ENCODE measurements at regions not wholly inside any gene's neighbourhood (a gene's known extent, or its start where the extent isn't known, plus 50 kb on each side); places are given as distances from the start of the nearest gene placed in this dataset.

DNA sequence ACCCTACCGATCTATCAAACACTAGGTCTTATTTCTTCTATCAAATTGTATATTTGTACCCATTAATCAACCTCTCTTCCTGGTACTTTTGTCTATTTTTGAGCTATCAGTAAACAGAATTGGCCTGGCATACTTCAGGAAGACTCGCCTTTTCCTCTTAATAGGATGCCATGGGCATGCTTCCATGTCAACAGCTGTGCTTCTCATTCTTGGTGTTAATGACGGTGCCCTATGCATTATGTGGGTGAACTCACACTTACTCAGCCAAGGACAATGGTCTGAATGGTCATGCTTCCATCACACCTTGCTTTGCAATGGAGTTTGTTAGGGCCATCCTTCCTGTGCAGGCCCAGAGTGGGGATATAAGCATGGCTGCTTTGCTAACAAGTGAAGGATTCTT is 521.8 kb downstream of the MIAT start:
- Histone ChIP-seq H3K27ac (no peak overlapping the region), H3K9me3 (ENCODE audit: low read depth) (no peaks in the 10 kb centered on the region), H3K4me3 (no peak overlapping the region), H3K27me3 (peaks cover 18% of the 10 kb centered on the region), H3K4me1 (ENCODE audit: low read depth) (no peaks in the 10 kb centered on the region), H3K36me3 (no peaks in the 10 kb centered on the region)
- DNase-seq (ENCODE audit: low read depth in 1 of 2, low spot score in 1 of 2), result no peak
- TF ChIP-seq, protein P1, sequence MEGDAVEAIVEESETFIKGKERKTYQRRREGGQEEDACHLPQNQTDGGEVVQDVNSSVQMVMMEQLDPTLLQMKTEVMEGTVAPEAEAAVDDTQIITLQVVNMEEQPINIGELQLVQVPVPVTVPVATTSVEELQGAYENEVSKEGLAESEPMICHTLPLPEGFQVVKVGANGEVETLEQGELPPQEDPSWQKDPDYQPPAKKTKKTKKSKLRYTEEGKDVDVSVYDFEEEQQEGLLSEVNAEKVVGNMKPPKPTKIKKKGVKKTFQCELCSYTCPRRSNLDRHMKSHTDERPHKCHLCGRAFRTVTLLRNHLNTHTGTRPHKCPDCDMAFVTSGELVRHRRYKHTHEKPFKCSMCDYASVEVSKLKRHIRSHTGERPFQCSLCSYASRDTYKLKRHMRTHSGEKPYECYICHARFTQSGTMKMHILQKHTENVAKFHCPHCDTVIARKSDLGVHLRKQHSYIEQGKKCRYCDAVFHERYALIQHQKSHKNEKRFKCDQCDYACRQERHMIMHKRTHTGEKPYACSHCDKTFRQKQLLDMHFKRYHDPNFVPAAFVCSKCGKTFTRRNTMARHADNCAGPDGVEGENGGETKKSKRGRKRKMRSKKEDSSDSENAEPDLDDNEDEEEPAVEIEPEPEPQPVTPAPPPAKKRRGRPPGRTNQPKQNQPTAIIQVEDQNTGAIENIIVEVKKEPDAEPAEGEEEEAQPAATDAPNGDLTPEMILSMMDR (IDR thresholded peaks at IDR 0.05; ENCODE audit: low read depth, low read length), result no peak

GRCh38 chr22:27181537-27181936 is 524.1 kb downstream of the MIAT start:
- TF ChIP-seq, protein P1 (IDR thresholded peaks at IDR 0.05; ENCODE audit: low read depth, low read length), result no peak
- Histone ChIP-seq H3K27me3 (peaks cover 3% of the 10 kb centered on the region), H3K4me1 (ENCODE audit: low read depth) (no peaks in the 10 kb centered on the region), H3K9me3 (ENCODE audit: low read depth) (no peaks in the 10 kb centered on the region), H3K36me3 (no peaks in the 10 kb centered on the region), H3K4me3 (no peak overlapping the region), H3K27ac (no peak overlapping the region)
- no peak for DNase-seq (ENCODE audit: low read depth in 1 of 2, low spot score in 1 of 2)

DNA sequence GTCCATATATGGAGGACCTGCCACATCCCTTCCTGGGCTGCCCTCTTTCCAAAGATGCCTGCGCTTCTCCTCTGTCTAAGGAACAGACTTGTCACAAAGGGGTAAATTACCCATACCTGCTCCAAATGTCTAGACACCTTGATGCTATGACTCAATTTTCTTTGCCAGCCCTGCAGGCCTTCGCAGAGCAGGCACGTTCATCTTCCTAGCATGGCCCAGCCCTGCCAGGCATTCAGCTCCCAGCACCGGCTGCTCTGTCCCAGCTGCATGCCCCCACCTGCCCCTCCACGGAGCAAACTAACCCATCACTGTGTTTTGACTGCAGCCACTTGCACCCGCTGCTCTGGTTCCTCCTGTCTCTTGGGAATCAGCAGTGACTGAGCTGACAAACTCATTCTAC is 526.1 kb downstream of the MIAT start:
- no peaks in the 10 kb centered on the region for H3K9me3 ChIP-seq (ENCODE audit: low read depth)
- TF ChIP-seq, protein P1 (IDR thresholded peaks at IDR 0.05; ENCODE audit: low read depth, low read length), result no peak
- DNase-seq (ENCODE audit: low read depth in 1 of 2, low spot score in 1 of 2), result no peak
- peaks cover 4% of the 10 kb centered on the region for H3K27me3 ChIP-seq
- H3K4me1 ChIP-seq (ENCODE audit: low read depth), result no peaks in the 10 kb centered on the region
- H3K36me3 ChIP-seq, result no peaks in the 10 kb centered on the region
- no peak overlapping the region for H3K4me3 ChIP-seq
- H3K27ac ChIP-seq, result no peak overlapping the region

DNA sequence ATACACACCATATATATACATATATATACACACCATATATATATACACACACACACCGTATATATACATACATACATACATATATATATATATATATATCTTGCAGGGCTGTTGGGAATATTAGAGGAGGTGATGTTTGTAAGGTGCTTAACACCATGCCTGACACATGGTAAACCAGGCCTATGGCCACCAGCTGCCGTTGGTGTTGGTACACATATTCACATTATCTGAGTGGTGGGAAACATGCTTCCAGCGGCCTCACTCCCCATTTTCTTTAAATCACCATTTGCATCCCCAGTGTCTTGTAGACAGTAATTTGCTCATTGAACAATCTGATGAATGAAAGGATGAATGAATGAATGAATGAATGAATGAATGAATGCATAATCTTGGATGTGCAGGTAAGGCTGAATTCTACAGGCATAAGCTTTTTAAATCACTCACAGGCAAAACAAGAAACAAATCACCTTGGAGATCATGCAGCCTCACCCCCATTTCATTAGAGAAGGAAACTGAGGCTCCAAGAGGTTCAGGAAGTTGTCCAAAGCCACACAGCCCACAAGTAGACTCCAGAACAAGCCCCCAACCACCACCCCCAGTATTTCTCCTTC is 527.8 kb downstream of the MIAT start:
- Histone ChIP-seq H3K4me1 (ENCODE audit: low read depth) (no peaks in the 10 kb centered on the region), H3K4me3 (no peak overlapping the region), H3K9me3 (ENCODE audit: low read depth) (no peaks in the 10 kb centered on the region), H3K36me3 (no peaks in the 10 kb centered on the region), H3K27me3 (peaks cover 4% of the 10 kb centered on the region), H3K27ac (no peak overlapping the region)
- TF ChIP-seq, protein P1 (IDR thresholded peaks at IDR 0.05; ENCODE audit: low read depth, low read length), result no peak
- DNase-seq (ENCODE audit: low read depth in 1 of 2, low spot score in 1 of 2), result no peak

DNA sequence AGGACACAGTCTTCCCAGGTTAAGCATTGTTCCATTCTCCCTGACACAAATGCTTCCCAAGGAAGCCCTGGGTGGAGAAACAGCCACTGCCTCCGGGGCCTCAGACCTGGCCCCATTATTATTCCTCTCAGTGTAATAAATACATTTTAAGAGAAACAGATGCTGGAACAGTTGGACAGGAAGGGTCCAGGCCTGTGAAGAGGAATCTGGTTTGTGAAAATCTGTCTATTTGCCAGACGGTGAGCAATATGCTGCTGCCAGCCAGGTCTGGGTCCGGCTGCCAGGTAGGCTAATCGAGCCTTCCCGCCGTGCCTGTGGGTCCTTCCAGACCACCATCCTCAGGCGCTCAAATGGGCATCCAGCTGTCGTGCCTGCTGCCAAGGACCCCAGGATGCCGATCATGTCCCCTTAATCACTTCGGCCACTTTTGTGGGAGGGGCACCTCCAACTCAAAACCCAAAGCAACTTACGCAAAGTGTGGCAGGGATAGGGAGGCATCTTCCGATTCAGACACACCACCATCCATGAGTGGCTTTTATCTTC is 528.4 kb downstream of the MIAT start:
- TF ChIP-seq, protein P1 (IDR thresholded peaks at IDR 0.05; ENCODE audit: low read depth, low read length), result no peak
- Histone ChIP-seq H3K4me1 (ENCODE audit: low read depth) (no peaks in the 10 kb centered on the region), H3K4me3 (no peak overlapping the region), H3K27me3 (peaks cover 4% of the 10 kb centered on the region), H3K27ac (no peak overlapping the region), H3K9me3 (ENCODE audit: low read depth) (no peaks in the 10 kb centered on the region), H3K36me3 (no peaks in the 10 kb centered on the region)
- no peak for DNase-seq (ENCODE audit: low read depth in 1 of 2, low spot score in 1 of 2)

All from cardiac muscle cell (in vitro differentiated cells and primary cell).